Ovary (tissue), 7 donors: ENCODE measurements at regions not wholly inside any gene's neighbourhood (a gene's known extent, or its start where the extent isn't known, plus 50 kb on each side); places are given as distances from the start of the nearest gene placed in this dataset.

ENCODE experiments used
- DNase-seq, 5 donors: peaks; one replicate each; pipeline ENCODE4 v3.0.0-alpha.2; 2019 to 2020
- H3K27ac ChIP-seq, 2 donors: fragments of 200-600 bp; one replicate each; pipeline versions ENCODE4 v1.5.1 to v1.8.0; 2019 to 2022
- H3K27me3 ChIP-seq: fragments of 200-600 bp; one replicate; pipeline ENCODE4 v1.8.0; 2022
- H3K36me3 ChIP-seq: fragments of 200-600 bp; sonication (generic); one replicate; pipeline ENCODE4 v1.5.1; 2019
- H3K4me1 ChIP-seq: one replicate; pipeline ENCODE4 v1.8.1; 2013; ENCODE audit warnings: mild to moderate bottlenecking, moderate library complexity; ENCODE audit not compliant: insufficient read depth
- H3K4me3 ChIP-seq: fragments of 200-600 bp; sonication (generic); one replicate; pipeline ENCODE4 v1.5.1; 2017
- H3K9me3 ChIP-seq, 2 donors: fragments of 200-600 bp in 1 of 2; sonication (generic) in 1 of 2; one replicate each; pipeline versions ENCODE4 v1.5.1 to v1.8.1; 2013 to 2019; ENCODE audit warnings: mild to moderate bottlenecking in 1 of 2, moderate library complexity in 1 of 2
- EP300 ChIP-seq: sonication (generic); formaldehyde crosslinking; IDR thresholded peaks from one replicate; pipeline ENCODE4 v1.6.1; 2017; ENCODE audit warnings: antibody characterized with exemption
- POLR2A ChIP-seq: fragments of 450-650 bp; IDR thresholded peaks from one replicate; pipeline ENCODE4 v1.6.1; 2017; ENCODE audit warnings: antibody characterized with exemption, mild to moderate bottlenecking, moderate library complexity
- WGBS, 3 donors: extraction: QIAGEN DNeasy Blood & Tissue Kit in 1 of 3; methylation state at CpG; one replicate each; pipeline versions ENCODE4 v1.1.5 to v1.1.7; 2013 to 2017; 5-methylcytosine and 5-hydroxymethylcytosine counted together
- intact Hi-C, 4 donors: fragments of 100-400 bp; cut with DNase I; formaldehyde crosslinking; loops; one replicate each; pipeline versions ENCODE4 v1.11.0 to v1.15.1; 2022 to 2023
- TF ChIP-seq, protein P1 (sequence below), 3 donors: fragments of 450-650 bp in 2 of 3; fragments of 200-600 bp in 1 of 3; IDR thresholded peaks; one replicate each; pipeline versions ENCODE4 v1.5.1 to v1.8.0; 2016 to 2022; ENCODE audit warnings: antibody characterized with exemption in 3 of 3, mild to moderate bottlenecking in 1 of 3
- donor health status: DM: no; HTN: no; CAD: no; lungs with moderate emphysema.
- donor health status: DM: no; HTN: no; CAD: no.
- donor health status: Bipolar disorder and iron deficiency.
- donor health status: DM: no; HTN: no; CAD: no.
- donor health status: DM: yes; HTN: yes; CAD: no.

DNA sequence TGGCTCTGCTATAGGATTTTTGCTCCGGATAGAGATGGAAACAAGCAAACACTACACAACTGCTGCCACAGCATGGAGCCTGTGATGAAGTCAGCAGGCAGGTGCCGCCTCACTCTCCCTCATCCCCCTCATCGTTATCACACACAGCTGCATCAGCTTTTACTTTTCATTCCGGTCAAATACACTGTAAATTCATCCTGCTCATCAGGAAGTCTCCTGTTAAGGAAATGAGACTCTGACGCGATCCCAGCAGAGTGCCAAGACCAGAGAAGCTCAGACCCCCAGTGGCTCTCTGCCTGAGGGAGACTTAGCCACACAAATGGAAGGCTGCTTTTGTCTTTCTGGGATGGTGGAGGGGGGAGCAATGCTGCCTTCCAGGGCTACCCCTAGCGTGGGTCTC is 270.2 kb downstream of the ELAVL2 start:
- intact Hi-C loops: no loop called here
- no peak for DNase-seq
- no peak for TF ChIP-seq POLR2A

DNA sequence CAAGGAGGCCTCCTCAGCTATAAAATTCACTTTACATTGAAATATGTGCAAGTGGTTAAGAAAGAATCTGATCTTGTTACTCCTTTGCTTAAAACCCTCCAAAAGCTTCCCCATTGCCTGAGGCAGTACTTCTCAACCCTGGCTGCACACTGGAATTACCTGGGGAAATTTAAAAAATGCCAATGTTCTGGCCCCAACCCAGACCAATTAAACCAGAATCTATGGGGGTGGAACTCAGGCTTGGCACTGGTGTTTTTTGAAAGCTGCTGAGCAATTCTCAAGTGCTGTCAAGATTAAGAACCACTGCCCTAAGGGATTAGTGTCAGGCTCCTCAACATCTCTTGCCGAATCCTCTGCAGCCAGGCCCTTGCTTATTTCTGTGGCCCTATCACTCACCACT is 269.6 kb downstream of the ELAVL2 start:
- Histone ChIP-seq H3K9me3 (no peaks in the 10 kb centered on the region), H3K27ac (no peak overlapping the region), H3K36me3 (no peaks in the 10 kb centered on the region), H3K4me3 (no peak overlapping the region), H3K27me3 (no peaks in the 10 kb centered on the region), H3K4me1 (no peaks in the 10 kb centered on the region)
- DNase-seq: no peak
- whole genome bisulfite sequencing, 3 donors: 61 to 87% (median 85%) methylated on average over 1 of the region's 1 CpG
- TF ChIP-seq EP300 (no peak), POLR2A (no peak)
- TF ChIP-seq, protein P1, sequence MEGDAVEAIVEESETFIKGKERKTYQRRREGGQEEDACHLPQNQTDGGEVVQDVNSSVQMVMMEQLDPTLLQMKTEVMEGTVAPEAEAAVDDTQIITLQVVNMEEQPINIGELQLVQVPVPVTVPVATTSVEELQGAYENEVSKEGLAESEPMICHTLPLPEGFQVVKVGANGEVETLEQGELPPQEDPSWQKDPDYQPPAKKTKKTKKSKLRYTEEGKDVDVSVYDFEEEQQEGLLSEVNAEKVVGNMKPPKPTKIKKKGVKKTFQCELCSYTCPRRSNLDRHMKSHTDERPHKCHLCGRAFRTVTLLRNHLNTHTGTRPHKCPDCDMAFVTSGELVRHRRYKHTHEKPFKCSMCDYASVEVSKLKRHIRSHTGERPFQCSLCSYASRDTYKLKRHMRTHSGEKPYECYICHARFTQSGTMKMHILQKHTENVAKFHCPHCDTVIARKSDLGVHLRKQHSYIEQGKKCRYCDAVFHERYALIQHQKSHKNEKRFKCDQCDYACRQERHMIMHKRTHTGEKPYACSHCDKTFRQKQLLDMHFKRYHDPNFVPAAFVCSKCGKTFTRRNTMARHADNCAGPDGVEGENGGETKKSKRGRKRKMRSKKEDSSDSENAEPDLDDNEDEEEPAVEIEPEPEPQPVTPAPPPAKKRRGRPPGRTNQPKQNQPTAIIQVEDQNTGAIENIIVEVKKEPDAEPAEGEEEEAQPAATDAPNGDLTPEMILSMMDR (IDR thresholded peaks at IDR 0.05): no peak
- intact Hi-C loops: no loop called here

More for the DNA sequence above, 270.2 kb downstream of the ELAVL2 start:
- WGBS, 3 donors: 7 to 10% (median 8%) methylated on average over 7 of the region's 7 CpGs
- no peaks in the 10 kb centered on the region for H3K27me3 ChIP-seq
- no peak overlapping the region for H3K27ac ChIP-seq
- no peak overlapping the region for H3K4me3 ChIP-seq
- H3K36me3 ChIP-seq: no peaks in the 10 kb centered on the region
- H3K9me3 ChIP-seq: no peaks in the 10 kb centered on the region
- no peaks in the 10 kb centered on the region for H3K4me1 ChIP-seq

DNA sequence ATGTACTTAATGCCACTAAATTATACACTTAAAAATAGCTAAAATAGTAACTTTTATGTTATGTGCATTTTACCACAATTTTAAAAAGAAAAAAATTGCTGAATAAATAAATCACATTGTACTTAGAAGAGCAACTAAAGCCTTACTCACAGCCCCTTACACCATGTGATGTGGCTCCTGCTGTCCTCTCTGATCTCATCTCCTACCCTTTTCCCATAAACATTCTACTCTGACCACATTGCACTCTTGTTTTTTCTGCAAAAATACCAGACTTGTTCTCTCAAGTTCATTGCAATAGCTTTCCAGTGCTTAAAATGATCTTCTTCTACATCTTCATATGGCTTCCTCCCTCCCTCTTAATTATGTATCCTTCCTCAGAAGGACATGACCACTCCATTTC is 268.4 kb downstream of the ELAVL2 start:
- Histone ChIP-seq H3K4me1 (no peaks in the 10 kb centered on the region), H3K36me3 (no peaks in the 10 kb centered on the region), H3K9me3 (no peaks in the 10 kb centered on the region), H3K27ac (no peak overlapping the region), H3K27me3 (no peaks in the 10 kb centered on the region), H3K4me3 (no peak overlapping the region)
- DNase-seq: no peak
- TF ChIP-seq EP300 (no peak), POLR2A (no peak)
- TF ChIP-seq, protein P1 (IDR thresholded peaks at IDR 0.05): no peak
- intact Hi-C loops: no loop called here

- Histone ChIP-seq H3K9me3 (no peaks in the 10 kb centered on the region), H3K36me3 (no peaks in the 10 kb centered on the region), H3K27ac (no peak overlapping the region), H3K4me1 (no peaks in the 10 kb centered on the region), H3K4me3 (no peak overlapping the region), H3K27me3 (no peaks in the 10 kb centered on the region)
- no peak for DNase-seq
- 89 to 93% (median 93%) methylated on average over 4 of the region's 4 CpGs for WGBS, 3 donors
- no peak for TF ChIP-seq POLR2A
- intact Hi-C loops: no loop called here
These were observed 266.5 kb downstream of the ELAVL2 start for GRCh38 chr9:23559522-23559921.

DNA sequence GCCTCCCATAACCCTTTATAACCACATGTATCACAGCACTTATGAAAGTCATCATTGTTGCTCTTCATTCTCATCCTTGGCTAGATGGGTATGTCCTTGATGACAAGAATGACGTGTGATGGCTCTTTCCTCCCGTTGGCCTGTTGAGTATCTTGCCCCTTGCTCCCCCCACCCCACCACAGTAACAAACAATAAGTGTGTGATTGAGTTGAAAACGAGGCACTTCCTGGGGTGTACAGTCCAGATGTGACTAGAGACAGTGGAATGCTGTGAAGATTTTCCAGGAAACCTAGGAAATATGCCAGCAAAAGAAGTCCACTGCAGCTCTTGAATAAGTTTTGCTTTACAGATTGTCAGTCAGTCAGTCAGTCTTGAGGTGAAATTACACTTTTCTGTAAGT is 262.5 kb downstream of the ELAVL2 start:
- Histone ChIP-seq H3K9me3 (no peaks in the 10 kb centered on the region), H3K27me3 (no peaks in the 10 kb centered on the region), H3K27ac (no peak overlapping the region), H3K36me3 (no peaks in the 10 kb centered on the region), H3K4me1 (no peaks in the 10 kb centered on the region), H3K4me3 (no peak overlapping the region)
- TF ChIP-seq EP300 (no peak), POLR2A (no peak)
- TF ChIP-seq, protein P1 (IDR thresholded peaks at IDR 0.05): no peak
- WGBS, 3 donors: 29 to 30% (median 29%) methylated on average over 3 of the region's 3 CpGs
- DNase-seq: no peak
- intact Hi-C loops: no loop called here
